ENCODE measurements at regions not wholly inside any gene's neighbourhood (a gene's known extent, or its start where the extent isn't known, plus 50 kb on each side); places are given as distances from the start of the nearest gene placed in this dataset.

- Mint-ChIP-seq H3K36me3 (no peaks in the 10 kb centered on the region), H3K9me3 (peaks cover 0 to 11% (median 4%) of the 10 kb centered on the region in 7 donors), H3K27me3 (ENCODE audit: low read depth in 3 of 3) (peaks cover 9 to 10% (median 10%) of the 10 kb centered on the region in 3 donors), H3K4me3 (no peak overlapping the region), H3K4me1 (no peaks in the 10 kb centered on the region), H3K27ac (no peak overlapping the region)
- DNase-seq, result no peak
- H3K4me2 ChIP-seq (replicated peaks; ENCODE audit: extremely low read depth, low read length, poor library complexity, severe bottlenecking), result no peak overlapping the region
- no peak overlapping the region for H2AFZ ChIP-seq (ENCODE audit: insufficient read depth, low read depth, low read length, poor library complexity, severe bottlenecking)
- H3K27ac ChIP-seq (ENCODE audit: low read depth in 1 of 2, low read length in 2 of 2), result no peak overlapping the region
- H3K79me2 ChIP-seq (ENCODE audit: insufficient read depth, low read length), result no peaks in the 10 kb centered on the region
- no peaks in the 10 kb centered on the region for H4K20me1 ChIP-seq (ENCODE audit: insufficient read depth, low read length)
- H3K9me3 ChIP-seq (replicated peaks in 1 of 2; ENCODE audit: control insufficient read depth in 1 of 2, insufficient read depth in 1 of 2, low read length in 2 of 2), result no peaks in the 10 kb centered on the region
- no peaks in the 10 kb centered on the region for H3K4me1 ChIP-seq (ENCODE audit: control insufficient read depth in 1 of 2, insufficient read depth in 2 of 2, low read length in 2 of 2)
- TF ChIP-seq CTCF (IDR thresholded peaks at IDR 0.05), result no peak
- intact Hi-C loops (cut with micrococcal nuclease), result no loop called here
- no peak overlapping the region for H3K9ac ChIP-seq (ENCODE audit: insufficient read depth, low read length, poor library complexity, severe bottlenecking)
- H3K27me3 ChIP-seq (ENCODE audit: control insufficient read depth in 2 of 2, insufficient read depth in 2 of 2, low read length in 2 of 2), result no peaks in the 10 kb centered on the region
- no peaks in the 10 kb centered on the region for H3K36me3 ChIP-seq (replicated peaks in 1 of 2; ENCODE audit: control insufficient read depth in 1 of 2, insufficient read depth in 2 of 2, low read length in 2 of 2)
- H3K4me3 ChIP-seq (replicated peaks in 1 of 3; ENCODE audit: low read depth in 2 of 3, low read length in 3 of 3), result no peak overlapping the region
Observed at GRCh38 chr11:115618428-115618827, 114.2 kb upstream of the CADM1 start.

GRCh38 chr11:115617767-115618166 lies 113.6 kb upstream of the CADM1 start:
- no peaks in the 10 kb centered on the region for H3K27me3 ChIP-seq (ENCODE audit: control insufficient read depth in 2 of 2, insufficient read depth in 2 of 2, low read length in 2 of 2)
- no peak overlapping the region for H3K4me2 ChIP-seq (replicated peaks; ENCODE audit: extremely low read depth, low read length, poor library complexity, severe bottlenecking)
- no peaks in the 10 kb centered on the region for H3K9me3 ChIP-seq (replicated peaks in 1 of 2; ENCODE audit: control insufficient read depth in 1 of 2, insufficient read depth in 1 of 2, low read length in 2 of 2)
- peaks cover 0 to 11% (median 4%) of the 10 kb centered on the region in 7 donors for H3K9me3 Mint-ChIP-seq
- no peaks in the 10 kb centered on the region for H3K4me1 ChIP-seq (ENCODE audit: control insufficient read depth in 1 of 2, insufficient read depth in 2 of 2, low read length in 2 of 2)
- no peaks in the 10 kb centered on the region for H3K4me1 Mint-ChIP-seq
- TF ChIP-seq CTCF (IDR thresholded peaks at IDR 0.05), result no peak
- no peak overlapping the region for H3K27ac ChIP-seq (ENCODE audit: low read depth in 1 of 2, low read length in 2 of 2)
- H3K27me3 Mint-ChIP-seq (ENCODE audit: low read depth in 3 of 3), result peaks cover 7 to 10% (median 7%) of the 10 kb centered on the region in 3 donors
- H3K36me3 ChIP-seq (replicated peaks in 1 of 2; ENCODE audit: control insufficient read depth in 1 of 2, insufficient read depth in 2 of 2, low read length in 2 of 2), result no peaks in the 10 kb centered on the region
- intact Hi-C loops (cut with micrococcal nuclease), result no loop called here
- no peaks in the 10 kb centered on the region for H3K79me2 ChIP-seq (ENCODE audit: insufficient read depth, low read length)
- H3K4me3 ChIP-seq (replicated peaks in 1 of 3; ENCODE audit: low read depth in 2 of 3, low read length in 3 of 3), result no peak overlapping the region
- H2AFZ ChIP-seq (ENCODE audit: insufficient read depth, low read depth, low read length, poor library complexity, severe bottlenecking), result no peak overlapping the region
- 57% methylated on average over 2 of the region's 2 CpGs for WGBS (ENCODE audit: insufficient coverage)
- H3K27ac Mint-ChIP-seq, result no peak overlapping the region
- H3K9ac ChIP-seq (ENCODE audit: insufficient read depth, low read length, poor library complexity, severe bottlenecking), result no peak overlapping the region
- H4K20me1 ChIP-seq (ENCODE audit: insufficient read depth, low read length), result no peaks in the 10 kb centered on the region
- H3K36me3 Mint-ChIP-seq, result no peaks in the 10 kb centered on the region
- DNase-seq, result no peak
- no peak overlapping the region for H3K4me3 Mint-ChIP-seq

Data from CD14-positive monocyte (primary cell).